COR-L47 (cell line): ENCODE measurements at regions not wholly inside any gene's neighbourhood (a gene's known extent, or its start where the extent isn't known, plus 50 kb on each side); places are given as distances from the start of the nearest gene placed in this dataset.

ENCODE experiments used
- DNase-seq: peaks from one replicate; lab custom pipeline; 2025; lab: John Stamatoyannopoulos, UW

DNA sequence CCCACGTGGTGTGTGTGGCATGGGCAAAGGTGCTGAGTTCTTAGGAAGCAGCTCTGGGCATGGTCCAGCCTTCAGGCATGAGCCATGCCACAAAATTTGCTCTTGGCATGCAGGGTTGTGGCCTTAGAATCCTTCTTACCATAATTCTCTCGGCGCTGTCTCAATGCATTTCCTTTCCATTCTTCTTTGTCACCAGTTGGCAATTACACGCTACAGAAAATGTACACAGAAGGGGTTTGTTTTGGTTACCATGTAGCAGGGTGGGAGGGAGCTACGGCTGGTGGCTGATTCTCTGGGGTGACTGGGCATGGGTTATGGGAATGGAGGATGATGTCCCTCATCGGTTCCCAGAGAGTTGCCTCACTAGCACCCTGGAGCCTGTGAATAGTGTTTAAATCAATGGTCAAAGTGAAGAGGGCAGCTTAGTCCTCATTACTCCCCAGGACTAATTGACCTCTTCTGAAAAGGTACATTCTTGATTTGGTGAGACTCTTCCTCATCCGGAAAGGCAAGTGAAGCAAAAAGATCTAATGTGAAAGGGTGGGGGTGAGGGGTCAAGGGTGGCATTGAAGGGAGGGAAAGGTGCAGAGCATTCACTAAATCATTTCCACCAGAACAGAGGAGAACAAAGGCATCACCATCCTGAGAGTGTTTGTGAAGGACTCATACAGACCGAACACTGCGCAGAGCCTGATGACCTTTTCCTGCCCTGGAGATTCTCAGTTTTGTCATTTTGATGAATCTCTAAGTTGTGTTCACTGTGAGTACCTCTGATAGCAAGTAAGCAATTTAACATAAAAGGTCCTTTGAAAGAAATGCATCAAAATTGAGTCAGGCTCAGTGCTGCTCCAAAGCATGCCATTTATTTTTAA lies 199.8 kb upstream of the SFRP2 start:
- DNase-seq: no peak

DNA sequence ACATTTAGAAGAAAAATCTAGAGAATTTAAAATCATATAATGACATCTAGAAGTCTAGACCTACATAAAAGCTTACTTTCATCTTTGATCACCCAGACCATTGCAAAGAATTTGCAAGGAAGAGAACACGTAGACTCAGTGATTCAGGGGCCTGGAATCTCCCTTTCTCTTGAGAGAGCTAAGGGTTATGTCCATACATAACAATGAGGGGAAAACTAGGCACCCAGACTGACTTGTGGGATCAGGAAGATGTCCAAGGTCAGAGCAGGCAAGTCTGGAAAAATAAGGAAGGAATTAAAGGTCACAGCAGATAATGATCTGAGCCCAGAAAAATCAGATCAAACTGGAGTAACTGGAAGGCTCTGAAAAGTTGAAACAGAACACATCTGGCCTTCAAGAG lies 198.4 kb upstream of the SFRP2 start:
- DNase-seq: no peak

DNA sequence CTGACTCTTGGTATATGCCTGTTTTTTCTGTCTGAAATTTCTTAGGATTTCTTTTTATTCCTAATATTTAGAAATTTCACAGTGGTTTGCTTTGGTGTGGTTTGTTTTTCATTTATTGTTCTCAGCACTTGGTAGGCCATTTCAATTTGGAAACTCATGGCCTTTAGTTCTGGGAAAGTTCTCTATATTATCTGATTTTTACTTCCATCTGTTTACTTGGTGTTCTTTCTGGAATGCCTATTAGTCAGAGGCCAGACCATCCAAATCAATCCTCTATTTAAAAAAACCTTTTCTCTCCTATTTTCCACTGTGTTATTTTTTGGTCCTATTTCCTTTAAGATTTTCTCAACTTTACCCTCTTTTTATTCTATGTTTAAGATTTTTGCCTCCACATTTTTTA lies 188.1 kb upstream of the SFRP2 start:
- DNase-seq: no peak

DNA sequence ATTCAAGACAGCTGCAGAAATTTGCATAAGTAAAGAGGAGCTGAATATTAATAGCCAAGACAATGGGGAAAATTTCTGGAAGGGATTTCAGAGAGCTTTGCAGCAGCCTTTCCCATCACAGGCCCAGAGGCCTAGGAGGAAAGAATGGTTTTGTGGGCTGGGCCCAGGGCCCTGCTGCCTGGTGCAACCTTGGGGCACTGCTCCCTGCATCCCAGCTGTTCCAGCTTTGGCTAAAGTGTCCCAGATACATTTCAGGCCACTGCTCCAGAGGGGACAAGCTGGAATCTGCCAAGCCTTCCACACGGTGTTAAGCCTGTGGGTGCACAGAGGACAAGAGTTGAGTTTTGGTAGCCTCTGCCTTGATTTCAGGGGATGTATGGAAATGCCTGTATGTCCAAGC lies 185.6 kb upstream of the SFRP2 start:
- DNase-seq: no peak

DNA sequence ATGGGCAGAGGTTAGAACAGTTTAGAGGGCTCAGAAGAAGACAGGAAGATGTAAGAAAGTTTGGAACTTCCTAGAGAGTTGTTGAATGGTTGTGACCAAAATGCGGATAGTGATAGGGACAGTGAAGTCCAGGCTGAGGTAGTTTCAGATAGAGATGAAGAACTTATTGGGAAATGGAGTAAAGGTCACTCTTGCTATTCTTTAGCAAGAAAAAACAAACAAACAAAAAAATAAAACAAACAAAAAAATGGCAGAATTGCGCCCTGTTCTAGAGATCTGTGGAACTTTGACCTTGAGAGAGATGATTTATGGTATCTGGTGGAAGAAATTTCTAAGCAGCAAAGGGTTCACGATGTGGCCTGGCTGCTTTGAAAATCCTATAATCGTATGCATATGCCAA lies 185.1 kb upstream of the SFRP2 start:
- DNase-seq: no peak

DNA sequence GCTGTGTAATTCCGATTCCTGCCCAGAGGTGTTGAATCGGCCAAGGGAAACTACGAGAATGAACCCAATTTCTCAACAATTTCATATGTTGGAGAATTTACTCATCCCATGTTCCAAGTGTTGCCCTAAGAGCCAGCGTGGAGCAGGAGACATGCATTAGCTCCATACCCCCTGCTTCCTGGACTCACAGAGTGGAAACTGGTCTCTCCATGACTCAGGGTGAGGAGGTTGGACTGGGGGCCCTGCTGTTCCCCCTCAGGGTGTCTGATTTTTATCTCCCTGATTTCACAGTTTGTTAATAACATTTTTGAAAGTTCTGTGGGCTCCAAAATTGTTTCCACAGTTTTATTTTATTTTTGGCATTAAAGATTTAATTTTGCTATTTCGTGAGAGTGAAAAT lies 183.0 kb upstream of the SFRP2 start:
- no peak for DNase-seq

DNA sequence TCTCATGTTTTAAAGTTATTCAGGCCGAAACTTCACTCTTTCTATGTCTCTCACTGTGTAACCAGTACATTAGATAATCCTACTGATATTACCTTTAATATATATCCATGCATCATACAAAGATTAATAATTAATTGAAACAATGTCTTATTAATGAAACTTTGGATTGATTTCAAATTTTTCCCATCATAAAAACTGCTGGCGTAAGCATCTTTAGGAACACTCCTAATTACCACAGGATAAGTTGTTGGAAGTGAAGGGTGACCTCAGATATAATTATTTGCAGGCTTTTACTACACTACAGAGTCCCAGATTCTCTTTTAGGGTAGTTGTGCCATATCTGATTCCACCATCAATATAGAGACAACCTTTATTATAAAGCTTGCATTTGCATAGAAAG lies 181.3 kb upstream of the SFRP2 start:
- no peak for DNase-seq

DNA sequence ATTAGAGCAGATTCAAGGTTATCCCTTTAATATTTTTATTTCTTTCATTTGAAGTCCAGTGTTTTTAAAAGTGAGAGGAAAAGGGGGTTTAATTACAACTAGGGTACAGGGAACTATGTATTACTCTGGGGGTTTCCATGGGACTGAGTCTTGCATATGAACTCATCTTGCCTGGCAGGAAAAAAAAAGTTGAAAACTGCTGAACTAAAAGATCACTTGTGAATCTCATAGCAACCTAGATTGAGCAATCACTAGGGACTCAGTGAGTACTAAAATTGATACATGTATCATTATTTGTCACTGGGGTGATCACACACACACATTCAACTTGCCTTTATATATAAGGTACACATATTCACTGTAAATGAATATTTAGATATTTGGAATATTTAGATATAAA lies 180.7 kb upstream of the SFRP2 start:
- no peak for DNase-seq

DNA sequence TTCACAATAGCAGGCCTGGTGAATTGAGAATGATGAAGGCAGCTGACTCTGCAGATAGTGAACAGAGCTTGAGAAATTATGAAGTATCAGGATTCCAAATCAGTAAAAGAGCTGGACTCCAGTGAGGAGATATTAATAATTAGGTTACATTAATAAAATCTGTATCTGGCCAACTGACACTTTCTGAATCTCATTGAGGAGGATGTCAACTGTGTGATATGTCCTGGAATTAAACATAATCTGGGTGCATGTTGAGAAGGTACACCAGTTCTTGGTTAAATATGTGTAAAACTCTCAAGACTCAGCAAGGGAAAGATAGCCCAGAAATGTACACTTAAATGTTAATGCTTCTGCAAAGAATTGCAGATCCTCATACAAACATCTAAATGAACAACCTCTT lies 177.8 kb upstream of the SFRP2 start:
- no peak for DNase-seq

DNA sequence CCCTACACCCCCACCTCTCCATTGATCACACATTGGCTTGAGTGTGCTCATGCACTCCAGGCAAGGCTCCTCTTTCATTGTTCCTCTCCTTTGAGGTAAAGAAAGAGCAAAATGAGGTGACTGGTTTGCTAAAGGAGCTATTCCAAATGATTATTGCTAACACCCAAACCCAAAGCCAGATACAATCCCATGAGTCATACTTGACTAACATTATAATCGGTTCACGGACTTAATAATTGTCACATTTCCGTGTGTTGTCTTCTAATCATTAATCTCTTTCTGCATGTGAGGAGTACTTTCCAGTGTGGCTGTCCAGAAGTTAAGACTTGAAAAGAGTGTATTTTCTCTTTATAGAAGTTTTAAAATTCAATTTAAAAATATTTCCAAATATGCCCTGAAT lies 174.3 kb upstream of the SFRP2 start:
- DNase-seq: no peak

DNA sequence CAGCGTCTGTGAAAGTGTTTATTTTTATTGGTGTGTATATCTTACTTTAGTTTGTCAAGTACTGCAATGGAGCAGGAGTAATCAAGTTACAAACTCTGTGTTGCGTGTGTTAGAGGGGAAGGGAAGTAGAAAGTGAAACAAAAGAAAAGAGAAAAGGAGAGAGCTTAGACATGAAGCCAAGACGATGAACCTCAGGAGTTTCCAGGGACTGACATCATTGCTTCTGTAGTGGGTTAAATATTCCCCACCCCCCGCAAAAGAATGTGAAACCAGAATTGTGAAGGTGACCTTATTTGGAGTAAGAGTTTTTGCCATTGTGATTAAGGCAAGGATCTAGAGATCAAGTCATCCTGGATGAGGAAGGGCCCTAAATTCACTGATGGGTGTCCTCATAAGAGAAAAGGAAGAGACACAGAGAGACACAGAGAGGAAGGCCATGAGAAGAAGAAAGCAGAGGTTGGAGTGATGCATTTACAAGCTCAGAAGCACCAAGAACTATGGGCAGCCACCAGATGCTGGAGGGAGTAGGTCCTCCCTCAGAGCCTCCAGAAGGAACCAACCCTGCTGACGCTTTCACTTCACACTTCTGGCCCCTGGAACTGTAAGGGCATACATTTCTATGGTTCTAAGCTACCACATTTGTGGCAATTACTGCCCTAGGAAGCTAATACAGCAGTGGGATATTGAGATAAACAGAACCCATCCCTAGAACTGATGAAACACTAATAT lies 173.6 kb upstream of the SFRP2 start:
- DNase-seq: no peak

DNA sequence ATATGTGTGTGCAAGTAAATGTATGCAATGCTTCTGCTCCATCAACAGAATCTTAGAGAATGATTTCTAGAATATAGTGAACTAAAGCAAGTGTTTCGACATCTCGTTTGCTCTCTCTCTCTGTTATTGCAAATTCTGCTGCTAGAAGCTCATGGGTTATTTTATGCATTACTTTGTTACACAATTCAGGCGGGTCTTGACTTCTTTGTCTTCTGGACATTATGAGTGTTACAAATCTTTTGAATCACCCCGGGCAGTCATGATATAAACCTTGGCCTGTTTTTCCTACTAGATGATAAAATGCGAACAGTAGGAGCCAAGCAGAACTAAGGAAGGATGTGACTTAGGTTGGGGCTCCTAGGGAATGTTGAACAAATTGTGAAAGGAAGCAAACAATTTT lies 166.4 kb upstream of the SFRP2 start:
- no peak for DNase-seq

DNA sequence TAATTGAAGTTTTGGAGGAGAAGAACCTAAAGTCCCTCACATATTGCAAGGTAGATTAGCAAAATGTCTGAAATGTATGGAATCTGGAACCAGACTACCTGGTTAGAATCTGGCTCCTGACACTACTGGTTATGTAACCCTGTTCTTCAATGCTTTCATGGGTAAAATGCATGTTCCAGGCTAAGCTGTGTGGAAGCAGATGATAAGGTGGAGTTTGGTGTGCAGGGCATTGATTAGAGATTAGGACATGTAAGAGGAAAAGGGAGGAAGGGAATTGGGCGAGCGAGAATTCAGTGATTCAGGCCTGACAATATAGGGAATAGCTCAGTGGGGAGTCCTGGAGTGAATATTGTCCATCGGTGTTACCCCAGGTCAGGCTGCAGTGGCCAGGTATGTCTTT lies 165.8 kb upstream of the SFRP2 start:
- no peak for DNase-seq

DNA sequence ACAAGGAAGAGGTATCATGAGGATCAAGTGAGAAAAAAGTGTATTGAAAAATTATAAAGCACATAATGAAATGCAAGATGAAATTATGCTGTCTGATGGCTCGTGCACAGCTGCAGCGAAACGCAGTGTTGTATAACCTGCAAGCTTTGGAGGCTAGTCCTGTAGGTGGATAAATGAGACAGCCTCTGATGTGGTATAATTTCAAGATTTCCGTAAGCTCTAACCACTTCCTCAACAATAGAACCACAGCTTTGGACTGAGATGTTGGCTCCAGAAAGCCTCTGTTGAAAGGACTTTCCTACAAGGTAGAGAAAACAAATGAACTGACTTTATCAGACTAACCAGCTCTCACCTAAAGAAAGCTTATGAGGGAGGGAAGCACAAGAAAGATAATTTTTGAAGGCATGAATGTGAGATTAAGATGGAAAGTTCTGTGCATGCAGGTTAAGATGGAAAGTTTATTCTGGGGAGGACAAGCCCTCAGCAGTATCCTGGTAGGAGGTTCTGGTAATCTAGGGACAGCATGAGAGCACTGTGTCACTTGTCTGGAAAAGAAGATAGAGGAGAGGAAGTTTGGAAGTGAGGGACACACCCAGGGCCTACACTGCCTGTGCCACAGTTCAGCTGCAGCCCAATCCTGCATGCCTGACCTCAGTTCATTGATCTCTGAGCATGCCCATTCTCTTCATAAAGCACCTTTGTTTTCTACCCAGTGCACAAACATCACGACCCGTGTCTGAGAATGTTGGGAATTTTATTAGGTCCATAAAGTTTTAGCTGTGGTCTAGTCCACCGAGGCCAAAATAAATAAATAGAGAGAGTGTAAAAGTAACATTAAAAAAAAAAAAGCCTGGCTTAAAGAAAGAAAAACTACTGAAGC lies 161.5 kb upstream of the SFRP2 start:
- no peak for DNase-seq

DNA sequence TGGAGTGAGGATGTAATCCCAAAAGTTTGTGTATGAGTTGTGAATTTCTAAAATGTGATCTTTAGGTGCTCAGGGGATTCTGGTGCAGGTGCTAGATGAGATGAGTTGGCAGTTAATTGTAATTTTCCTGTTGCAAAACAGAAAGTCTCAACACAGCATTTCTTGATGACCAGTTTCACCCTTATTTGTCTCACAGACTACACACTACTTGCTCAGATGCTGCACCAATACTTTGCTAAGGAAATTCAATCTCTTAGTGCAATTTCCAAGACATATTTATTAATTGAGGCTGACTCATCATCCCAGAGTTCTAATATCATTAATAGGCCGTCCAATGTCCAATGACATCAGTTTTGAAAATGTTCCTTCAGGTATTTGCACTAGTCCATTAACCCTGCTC lies 159.2 kb upstream of the SFRP2 start:
- no peak for DNase-seq

DNA sequence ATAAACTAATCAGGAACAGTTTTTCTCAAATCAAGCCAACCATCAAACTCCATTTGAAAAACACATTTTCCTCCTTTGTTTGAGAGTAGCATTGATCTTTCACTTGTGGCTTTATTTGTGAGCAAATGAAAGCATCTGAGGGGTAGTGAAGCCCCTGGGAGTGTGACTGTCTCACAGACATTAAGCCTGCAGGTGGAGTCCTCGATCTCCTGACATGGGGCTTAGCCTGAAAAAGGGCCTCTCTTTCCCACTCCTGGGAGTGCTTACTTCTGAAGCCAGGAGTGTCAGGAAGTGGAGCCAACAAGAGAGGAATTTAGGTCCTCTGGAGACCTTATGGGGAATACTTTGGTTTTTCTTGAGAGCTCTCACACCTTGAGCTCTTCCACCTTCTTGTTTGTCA lies 158.2 kb upstream of the SFRP2 start:
- no peak for DNase-seq

DNA sequence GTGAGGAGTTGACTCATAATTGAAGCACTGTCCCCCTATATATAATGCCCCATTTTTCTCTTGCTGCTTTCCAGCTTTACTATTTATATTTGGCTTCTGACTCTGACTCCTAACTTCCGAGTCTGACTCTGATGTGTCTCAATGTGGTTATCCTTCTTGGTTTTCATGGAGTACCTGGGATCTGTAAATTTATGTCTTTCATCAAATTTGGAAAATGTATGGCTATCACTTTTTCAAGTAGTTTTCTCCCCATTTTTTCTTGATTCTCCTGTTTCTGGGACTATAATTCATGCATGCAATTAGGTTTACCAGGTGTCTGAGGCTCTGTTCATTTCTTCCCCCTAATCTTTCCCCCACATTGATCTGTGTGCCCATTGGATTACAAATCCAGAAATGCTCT lies 156.8 kb upstream of the SFRP2 start:
- DNase-seq: no peak

DNA sequence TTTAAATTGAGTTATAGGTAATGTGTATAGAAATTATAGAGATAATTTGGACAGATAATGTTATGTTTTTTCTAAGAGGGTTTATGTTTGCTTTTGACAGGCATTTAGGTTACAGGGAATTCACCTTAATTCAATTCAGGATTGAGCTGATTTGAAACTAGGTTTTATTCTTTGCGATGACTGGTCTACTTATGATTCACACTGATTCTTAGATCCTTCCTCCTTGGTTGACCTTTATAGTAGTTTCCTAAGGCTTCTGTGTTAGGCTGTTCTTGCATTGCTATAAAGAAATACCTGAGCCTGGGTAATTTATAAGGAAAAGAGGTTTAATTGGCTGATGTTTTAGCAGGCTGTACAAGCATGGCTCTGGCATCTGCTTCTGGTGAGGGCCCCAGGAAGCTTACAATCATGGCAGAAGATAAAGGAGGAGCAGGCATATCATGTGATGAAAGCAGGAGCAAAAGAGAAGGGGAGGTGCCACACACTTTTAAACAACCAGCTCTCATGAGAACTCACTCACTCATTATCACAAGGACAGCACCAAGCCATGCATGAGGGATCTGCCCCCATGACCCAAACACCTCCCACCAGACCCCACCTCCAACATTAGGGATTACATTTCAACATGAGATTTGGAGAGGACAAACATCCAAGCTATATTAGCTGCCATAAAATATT lies 155.0 kb upstream of the SFRP2 start:
- DNase-seq: no peak

DNA sequence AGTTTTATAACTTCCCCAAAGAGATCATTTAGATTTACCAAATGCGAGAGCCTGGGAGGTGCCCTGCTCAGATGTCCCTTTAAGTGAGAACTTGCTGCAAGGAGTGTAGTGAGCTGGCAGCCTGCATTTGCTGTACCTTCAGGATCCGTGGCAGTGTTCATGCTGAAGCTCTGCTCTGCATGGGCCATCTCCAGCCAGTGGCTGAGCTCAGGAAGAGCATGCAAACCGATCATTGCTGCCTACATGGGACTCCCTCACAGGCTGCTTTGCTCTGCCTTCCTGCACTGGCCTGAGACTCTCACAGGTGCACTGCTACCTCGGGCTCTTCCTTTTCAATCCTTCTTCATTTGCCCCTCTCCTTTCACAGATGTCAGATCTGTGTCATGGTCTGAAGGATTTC lies 152.0 kb upstream of the SFRP2 start:
- no peak for DNase-seq

DNA sequence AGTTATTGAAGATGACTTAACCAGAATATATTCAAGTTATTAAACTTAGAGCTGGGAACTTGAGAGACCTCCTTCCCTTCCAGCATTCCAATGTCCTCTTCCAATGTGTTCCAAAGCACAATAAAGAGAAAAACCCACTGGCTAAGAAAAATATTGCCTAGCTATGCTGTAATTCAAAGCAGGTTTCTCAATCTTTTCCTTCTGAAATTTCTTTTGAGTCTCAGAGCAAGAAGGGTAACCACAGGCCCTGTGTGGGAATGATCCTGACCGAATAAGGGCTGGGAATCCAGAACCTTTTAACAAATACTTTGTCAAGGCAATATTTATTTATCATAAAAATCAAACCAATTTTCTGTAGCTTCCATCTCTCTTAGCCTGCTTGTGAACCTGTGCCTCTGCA lies 150.7 kb upstream of the SFRP2 start:
- no peak for DNase-seq

DNA sequence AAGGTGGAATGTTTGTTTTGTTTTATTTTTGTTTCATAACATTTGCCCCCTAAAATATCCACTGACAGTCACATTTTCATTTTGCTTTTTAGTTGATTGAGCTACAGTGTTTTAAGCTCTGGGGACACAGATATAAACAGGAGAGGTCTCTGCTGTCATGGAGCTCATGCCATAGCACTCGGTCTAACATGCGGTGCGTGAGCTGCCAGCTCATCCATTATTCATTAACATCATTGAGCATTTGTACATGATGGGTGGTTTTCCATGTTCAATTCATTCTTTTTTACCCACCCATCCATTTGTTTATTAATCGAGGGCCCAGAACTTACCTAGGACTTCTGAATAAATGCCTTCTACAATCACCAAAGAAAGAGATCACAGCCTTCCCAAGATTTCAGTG lies 150.1 kb upstream of the SFRP2 start:
- DNase-seq: no peak

DNA sequence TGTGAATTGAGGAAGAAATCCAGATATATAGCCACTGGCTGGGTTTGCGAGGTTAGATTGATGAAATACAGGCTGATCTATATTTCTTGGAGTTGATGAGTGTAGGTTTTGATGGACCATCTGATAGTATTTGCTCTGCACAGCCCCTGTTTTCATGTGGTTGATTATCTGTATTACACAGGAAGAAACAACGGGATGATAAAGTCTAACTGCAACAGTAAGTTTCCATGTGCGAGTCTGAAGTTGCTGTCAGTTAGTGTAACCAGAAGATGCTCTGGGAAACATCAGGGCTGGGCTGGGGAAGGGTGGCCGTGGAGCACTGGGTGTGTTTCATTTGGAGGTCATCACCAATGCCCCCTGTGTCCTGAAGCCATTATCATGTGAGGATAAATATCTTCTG lies 148.4 kb upstream of the SFRP2 start:
- DNase-seq: no peak
